HepG2 (cell line): ENCODE measurements at regions not wholly inside any gene's neighbourhood (a gene's known extent, or its start where the extent isn't known, plus 50 kb on each side); places are given as distances from the start of the nearest gene placed in this dataset.

Source experiments
- CAMTA2 ChIP-seq: sonication (generic); formaldehyde crosslinking; IDR thresholded peaks from 2 replicates; pipeline ENCODE4 v1.4.0; 2020; ENCODE audit warnings: mild to moderate bottlenecking, missing genetic modification reagents, borderline replicate concordance
- FOXA1 ChIP-seq, 2 experiments: fragments of 450-650 bp in 1 of 2; sonication (generic) in 1 of 2; formaldehyde crosslinking in 1 of 2; IDR thresholded peaks; 2 replicates each; pipeline versions ENCODE4 v1.4.0 to v1.6.1; 2016 to 2020; ENCODE audit warnings: missing genetic modification reagents in 1 of 2
- FOXA3 ChIP-seq: IDR thresholded peaks from 2 replicates; pipeline ENCODE4 v1.6.1; 2016; ENCODE audit warnings: missing genetic modification reagents, missing compliant biosample characterization
- NONO ChIP-seq, 2 experiments: fragments of 450-650 bp in 1 of 2; sonication (generic) in 1 of 2; formaldehyde crosslinking in 1 of 2; IDR thresholded peaks in 1 of 2; conservative IDR thresholded peaks in 1 of 2; 2 replicates each; pipeline versions ENCODE4 v1.6.1 to v1.8.0; 2017 to 2022; ENCODE audit warnings: mild to moderate bottlenecking in 1 of 2, missing genetic modification reagents in 1 of 2, moderate library complexity in 1 of 2
- POLR2A ChIP-seq, 2 experiments: IDR thresholded peaks; 2 replicates each; pipeline ENCODE4 v1.6.1; 2011; ENCODE audit warnings: low read depth in 2 of 2, low read length in 2 of 2, mild to moderate bottlenecking in 1 of 2, moderate library complexity in 1 of 2; ENCODE audit not compliant: insufficient read depth in 1 of 2
- PREB ChIP-seq: sonication (generic); formaldehyde crosslinking; IDR thresholded peaks from 2 replicates; pipeline ENCODE4 v1.4.0; 2020; ENCODE audit warnings: missing genetic modification reagents
- SIN3A ChIP-seq: IDR thresholded peaks from 2 replicates; pipeline ENCODE4 v1.6.1; 2011; ENCODE audit warnings: low read depth, mild to moderate bottlenecking, control low read depth, low read length, borderline replicate concordance
- ZHX2 ChIP-seq, 2 experiments: sonication (generic) in 1 of 2; formaldehyde crosslinking in 1 of 2; IDR thresholded peaks; 2 replicates each; pipeline versions ENCODE4 v1.6.1 to v1.9.0; 2014 to 2022; ENCODE audit warnings: antibody characterized with exemption in 1 of 2, borderline replicate concordance in 1 of 2, inconsistent platforms in 1 of 2, low read depth in 1 of 2, missing genetic modification reagents in 1 of 2
- ZNF607 ChIP-seq: sonication (generic); formaldehyde crosslinking; IDR thresholded peaks from 2 replicates; pipeline ENCODE4 v1.5.1; 2020; ENCODE audit warnings: missing genetic modification reagents, mild to moderate bottlenecking, borderline replicate concordance
- TF ChIP-seq, protein P1 (sequence below): sonication (generic); formaldehyde crosslinking; IDR thresholded peaks from 2 replicates; pipeline ENCODE4 v1.4.0; 2020; ENCODE audit warnings: mild to moderate bottlenecking, missing genetic modification reagents
- TF ChIP-seq, protein P2 (sequence below): sonication (generic); formaldehyde crosslinking; IDR thresholded peaks from 2 replicates; pipeline ENCODE4 v1.5.0; 2020; ENCODE audit warnings: mild to moderate bottlenecking, missing genetic modification reagents, moderate library complexity

DNA sequence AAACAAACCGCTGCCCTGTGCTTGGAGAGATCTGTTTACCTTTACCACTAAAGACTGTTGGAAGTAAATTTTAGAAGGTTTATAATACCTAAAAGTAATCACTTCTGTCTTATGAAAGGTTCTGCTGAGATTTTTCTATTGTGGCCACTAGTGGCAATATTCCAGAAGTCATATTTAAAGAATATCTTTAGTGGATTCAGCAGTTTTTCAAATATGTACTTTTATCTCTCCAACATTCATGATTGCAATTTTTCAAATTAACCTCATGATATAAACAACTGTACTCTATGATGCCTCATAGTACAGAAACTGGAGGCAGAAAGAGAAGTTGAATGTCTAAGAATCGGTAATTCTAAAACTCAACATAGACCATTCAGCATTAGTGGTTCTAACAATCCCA lies 53.2 kb upstream of the USPL1 start:
- TF ChIP-seq POLR2A (IDR thresholded peaks at IDR 0.05; ENCODE audit: insufficient read depth in 1 of 2, low read depth in 2 of 2, low read length in 2 of 2) (no peak), ZNF607 (CRISPR knock-in tag) (no peak), CAMTA2 (CRISPR knock-in tag) (no peak), NONO (IDR thresholded peaks at IDR 0.05) (no peak), NONO (CRISPR knock-in tag; conservative IDR thresholded peaks at IDR 0.05) (no peak), FOXA1 (IDR thresholded peaks at IDR 0.05) (no peak), FOXA1 (CRISPR knock-in tag; IDR thresholded peaks at IDR 0.05) (no peak), ZHX2 (IDR thresholded peaks at IDR 0.05; ENCODE audit: low read depth) (no peak), ZHX2 (CRISPR knock-in tag; IDR thresholded peaks at IDR 0.05; ENCODE audit: borderline replicate concordance) (no peak), SIN3A (no peak), PREB (no peak), FOXA3 (no peak)
- TF ChIP-seq, protein P1, sequence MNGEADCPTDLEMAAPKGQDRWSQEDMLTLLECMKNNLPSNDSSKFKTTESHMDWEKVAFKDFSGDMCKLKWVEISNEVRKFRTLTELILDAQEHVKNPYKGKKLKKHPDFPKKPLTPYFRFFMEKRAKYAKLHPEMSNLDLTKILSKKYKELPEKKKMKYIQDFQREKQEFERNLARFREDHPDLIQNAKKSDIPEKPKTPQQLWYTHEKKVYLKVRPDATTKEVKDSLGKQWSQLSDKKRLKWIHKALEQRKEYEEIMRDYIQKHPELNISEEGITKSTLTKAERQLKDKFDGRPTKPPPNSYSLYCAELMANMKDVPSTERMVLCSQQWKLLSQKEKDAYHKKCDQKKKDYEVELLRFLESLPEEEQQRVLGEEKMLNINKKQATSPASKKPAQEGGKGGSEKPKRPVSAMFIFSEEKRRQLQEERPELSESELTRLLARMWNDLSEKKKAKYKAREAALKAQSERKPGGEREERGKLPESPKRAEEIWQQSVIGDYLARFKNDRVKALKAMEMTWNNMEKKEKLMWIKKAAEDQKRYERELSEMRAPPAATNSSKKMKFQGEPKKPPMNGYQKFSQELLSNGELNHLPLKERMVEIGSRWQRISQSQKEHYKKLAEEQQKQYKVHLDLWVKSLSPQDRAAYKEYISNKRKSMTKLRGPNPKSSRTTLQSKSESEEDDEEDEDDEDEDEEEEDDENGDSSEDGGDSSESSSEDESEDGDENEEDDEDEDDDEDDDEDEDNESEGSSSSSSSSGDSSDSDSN (CRISPR knock-in tag): no peak
- TF ChIP-seq, protein P2, sequence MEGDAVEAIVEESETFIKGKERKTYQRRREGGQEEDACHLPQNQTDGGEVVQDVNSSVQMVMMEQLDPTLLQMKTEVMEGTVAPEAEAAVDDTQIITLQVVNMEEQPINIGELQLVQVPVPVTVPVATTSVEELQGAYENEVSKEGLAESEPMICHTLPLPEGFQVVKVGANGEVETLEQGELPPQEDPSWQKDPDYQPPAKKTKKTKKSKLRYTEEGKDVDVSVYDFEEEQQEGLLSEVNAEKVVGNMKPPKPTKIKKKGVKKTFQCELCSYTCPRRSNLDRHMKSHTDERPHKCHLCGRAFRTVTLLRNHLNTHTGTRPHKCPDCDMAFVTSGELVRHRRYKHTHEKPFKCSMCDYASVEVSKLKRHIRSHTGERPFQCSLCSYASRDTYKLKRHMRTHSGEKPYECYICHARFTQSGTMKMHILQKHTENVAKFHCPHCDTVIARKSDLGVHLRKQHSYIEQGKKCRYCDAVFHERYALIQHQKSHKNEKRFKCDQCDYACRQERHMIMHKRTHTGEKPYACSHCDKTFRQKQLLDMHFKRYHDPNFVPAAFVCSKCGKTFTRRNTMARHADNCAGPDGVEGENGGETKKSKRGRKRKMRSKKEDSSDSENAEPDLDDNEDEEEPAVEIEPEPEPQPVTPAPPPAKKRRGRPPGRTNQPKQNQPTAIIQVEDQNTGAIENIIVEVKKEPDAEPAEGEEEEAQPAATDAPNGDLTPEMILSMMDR: no peak
